BJ (cell line): ENCODE measurements at regions not wholly inside any gene's neighbourhood (a gene's known extent, or its start where the extent isn't known, plus 50 kb on each side); places are given as distances from the start of the nearest gene placed in this dataset.

Experiments used
- CTCF ChIA-PET: fragments of 350-600 bp; formaldehyde crosslinking; extraction: SDS; loops from one replicate; lab custom pipeline; 2021; ENCODE audit warnings: antibody characterized with exemption, inconsistent platforms; lab: Yijun Ruan, JAX
- POLR2A ChIA-PET: fragments of 300-600 bp; sonication (Branson Sonifier 250); formaldehyde crosslinking; extraction: SDS; loops from one replicate; lab custom pipeline; 2021; ENCODE audit warnings: antibody characterized with exemption; lab: Charles Lee
- DNase-seq: peaks from one replicate; pipeline ENCODE4 v3.0.0-alpha.2; 2011; ENCODE audit warnings: low read depth
- H3K27me3 ChIP-seq: 2 replicates; pipeline ENCODE4 v1.6.0; 2011; ENCODE audit warnings: low read length; ENCODE audit not compliant: control insufficient read depth, insufficient read depth
- H3K36me3 ChIP-seq: 2 replicates; pipeline ENCODE4 v1.5.1; 2011; ENCODE audit warnings: low read length; ENCODE audit not compliant: control insufficient read depth, insufficient read depth
- H3K4me3 ChIP-seq: 2 replicates; pipeline ENCODE4 v1.5.1; 2011; ENCODE audit warnings: low read depth, mild to moderate bottlenecking, control low read depth, low read length
- TF ChIP-seq, protein P1 (sequence below): IDR thresholded peaks from 2 replicates; pipeline ENCODE4 v1.5.1; 2011; ENCODE audit warnings: low read depth, mild to moderate bottlenecking, control low read depth, inconsistent platforms, low read length, moderate library complexity; ENCODE audit not compliant: insufficient read depth

GRCh38 chr7:22874904-22875303 is 52.3 kb upstream of the TOMM7 start:
- ChIA-PET POLR2A (no interaction called here), CTCF (interaction anchor here (0.7 kb wide), 1 partner anchor 9 kb away, joined by 3 read pairs; no protein-coding TSS in a partner anchor)
- TF ChIP-seq, protein P1, sequence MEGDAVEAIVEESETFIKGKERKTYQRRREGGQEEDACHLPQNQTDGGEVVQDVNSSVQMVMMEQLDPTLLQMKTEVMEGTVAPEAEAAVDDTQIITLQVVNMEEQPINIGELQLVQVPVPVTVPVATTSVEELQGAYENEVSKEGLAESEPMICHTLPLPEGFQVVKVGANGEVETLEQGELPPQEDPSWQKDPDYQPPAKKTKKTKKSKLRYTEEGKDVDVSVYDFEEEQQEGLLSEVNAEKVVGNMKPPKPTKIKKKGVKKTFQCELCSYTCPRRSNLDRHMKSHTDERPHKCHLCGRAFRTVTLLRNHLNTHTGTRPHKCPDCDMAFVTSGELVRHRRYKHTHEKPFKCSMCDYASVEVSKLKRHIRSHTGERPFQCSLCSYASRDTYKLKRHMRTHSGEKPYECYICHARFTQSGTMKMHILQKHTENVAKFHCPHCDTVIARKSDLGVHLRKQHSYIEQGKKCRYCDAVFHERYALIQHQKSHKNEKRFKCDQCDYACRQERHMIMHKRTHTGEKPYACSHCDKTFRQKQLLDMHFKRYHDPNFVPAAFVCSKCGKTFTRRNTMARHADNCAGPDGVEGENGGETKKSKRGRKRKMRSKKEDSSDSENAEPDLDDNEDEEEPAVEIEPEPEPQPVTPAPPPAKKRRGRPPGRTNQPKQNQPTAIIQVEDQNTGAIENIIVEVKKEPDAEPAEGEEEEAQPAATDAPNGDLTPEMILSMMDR, result no peak
- DNase-seq, result no peak
- Histone ChIP-seq H3K27me3 (no peaks in the 10 kb centered on the region), H3K4me3 (no peak overlapping the region), H3K36me3 (no peaks in the 10 kb centered on the region)
